ENCODE measurements at regions not wholly inside any gene's neighbourhood (a gene's known extent, or its start where the extent isn't known, plus 50 kb on each side); places are given as distances from the start of the nearest gene placed in this dataset.

DNA sequence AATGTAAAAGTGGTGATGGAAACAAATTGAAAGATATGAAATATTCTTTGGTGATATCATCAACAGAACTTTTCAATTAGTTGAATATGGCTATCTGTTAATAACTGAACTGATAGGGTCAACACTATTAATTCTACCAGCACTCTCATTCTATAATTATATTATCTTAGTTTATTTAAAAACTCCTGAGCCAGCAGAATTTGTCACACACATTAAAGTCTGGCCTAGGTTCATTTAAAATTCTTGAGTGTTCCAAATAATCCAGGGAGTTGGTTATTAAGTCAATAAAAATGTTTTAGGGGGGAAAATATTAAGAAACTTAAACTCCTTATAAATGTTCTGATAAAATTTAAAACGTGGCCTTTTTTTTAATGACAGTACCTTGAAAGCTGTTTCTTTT lies 189.6 kb upstream of the GRM7 start:
- no peak for TF ChIP-seq POLR2A (IDR thresholded peaks at IDR 0.05; ENCODE audit: low read depth)
- TF ChIP-seq POLR2AphosphoS5 (IDR thresholded peaks at IDR 0.05) = no peak
- no peak for TF ChIP-seq CTCF (IDR thresholded peaks at IDR 0.05)
